NCI-H510A treated with DMSO at 0.1 percent for 48 hours (cell line): ENCODE measurements at regions not wholly inside any gene's neighbourhood (a gene's known extent, or its start where the extent isn't known, plus 50 kb on each side); places are given as distances from the start of the nearest gene placed in this dataset.
"Not testable (repeated sequence)": the region's sequence is repeated elsewhere in the genome, so short reads cannot be mapped to it uniquely, and the experiment has no call there.

Experiments
- DNase-seq: peaks from one replicate; lab custom pipeline; 2025; lab: John Stamatoyannopoulos, UW

DNA sequence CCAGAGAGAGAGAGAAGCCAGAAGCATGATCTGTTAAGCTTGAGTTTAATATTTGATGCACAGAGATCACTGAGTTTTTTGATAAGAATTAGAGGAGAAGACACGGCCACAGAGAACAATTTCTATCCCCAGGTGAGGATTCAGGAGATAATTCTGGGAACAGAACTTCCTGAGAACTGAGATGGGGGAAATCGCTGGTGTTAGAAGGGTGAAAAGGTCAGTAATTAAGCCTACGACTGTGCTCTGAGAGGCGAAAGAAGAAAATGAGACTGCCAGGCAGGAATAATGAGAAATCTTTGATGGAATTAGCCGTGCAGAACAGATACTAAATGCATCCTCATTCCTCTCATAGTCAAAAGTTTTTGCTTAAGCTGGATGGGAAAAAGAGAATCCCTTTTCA is 61.9 kb upstream of the EEF2KMT start:
- not testable (repeated sequence) for DNase-seq

DNA sequence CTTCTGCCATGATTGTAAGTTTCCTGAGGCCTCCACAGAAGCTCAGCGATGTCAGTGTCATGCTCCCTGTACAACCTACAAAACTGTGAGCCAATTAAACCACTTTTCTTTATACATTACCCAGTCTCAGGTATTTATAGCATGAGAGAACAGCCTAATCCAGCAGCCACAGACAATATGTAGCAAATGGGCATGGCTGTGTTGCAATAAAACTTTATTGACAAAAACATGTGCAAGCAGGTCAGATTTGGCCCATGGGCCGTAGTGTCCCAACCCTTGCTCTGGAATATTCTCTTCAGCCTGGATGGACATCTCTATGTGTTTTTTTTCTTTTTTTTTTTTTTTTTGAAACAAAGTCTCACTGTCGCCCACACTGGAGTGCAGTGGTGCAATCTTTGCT is 60.9 kb upstream of the EEF2KMT start:
- DNase-seq: no peak

DNA sequence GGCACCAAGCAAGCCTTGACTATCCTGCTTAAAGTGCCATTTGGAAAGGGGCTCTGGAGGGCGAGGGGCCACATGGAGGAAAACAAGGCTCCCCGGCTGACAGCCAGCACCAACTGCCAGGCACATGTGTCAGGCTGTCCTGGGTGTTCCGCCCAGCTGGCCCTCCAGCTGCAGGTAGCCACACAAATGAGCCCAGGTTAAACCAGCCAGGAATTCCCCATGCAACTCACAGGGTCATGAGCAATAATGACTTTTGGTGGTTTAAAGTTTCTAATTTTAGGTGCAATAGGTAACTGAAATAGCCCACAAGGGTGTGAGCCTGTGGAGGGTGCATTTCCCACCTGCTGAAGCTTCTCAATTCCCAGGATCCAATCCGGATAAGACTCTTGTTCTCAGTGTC is 58.9 kb upstream of the EEF2KMT start:
- not testable (repeated sequence) for DNase-seq

DNA sequence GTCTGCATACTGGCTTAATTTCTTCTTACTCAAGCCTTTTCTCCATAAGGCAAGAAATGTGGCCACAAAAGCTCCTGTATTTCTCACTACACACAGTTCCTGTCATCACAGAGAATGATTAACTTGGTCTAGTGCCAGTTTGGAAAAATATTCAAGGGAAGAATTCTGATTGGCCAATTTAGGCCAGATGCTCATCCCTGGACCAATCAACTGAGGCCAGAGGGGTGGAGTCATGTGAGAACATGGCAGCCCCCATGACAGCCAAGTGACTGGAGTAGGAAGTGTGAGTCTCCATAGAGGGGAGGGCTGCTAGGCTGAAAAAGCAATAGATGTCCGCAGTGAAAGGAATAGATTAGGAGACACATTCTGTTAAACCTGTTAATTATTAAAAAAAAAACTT is 56.4 kb upstream of the EEF2KMT start:
- DNase-seq: not testable (repeated sequence)

DNA sequence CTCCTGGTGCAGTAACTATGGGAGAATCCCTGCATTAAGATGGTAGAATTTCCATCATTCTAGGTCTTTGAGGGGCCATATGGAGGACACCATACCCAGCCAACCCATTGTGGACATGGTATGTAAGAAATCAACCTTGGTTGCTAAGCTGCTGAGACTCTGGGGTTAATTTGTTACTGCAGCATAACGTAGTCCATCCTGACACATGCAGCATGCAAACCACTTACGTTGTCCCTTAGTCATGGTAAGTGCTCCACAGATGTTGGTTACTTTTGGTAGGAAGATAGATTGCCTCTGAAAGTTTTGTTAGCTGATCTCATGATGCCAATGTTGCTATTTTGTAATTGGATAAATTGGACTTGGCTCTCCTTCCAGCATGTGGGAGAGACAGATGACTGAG is 53.8 kb upstream of the EEF2KMT start:
- not testable (repeated sequence) for DNase-seq
